CD4-positive, CD25-positive, alpha-beta regulatory T cell (primary cell): ENCODE measurements at regions not wholly inside any gene's neighbourhood (a gene's known extent, or its start where the extent isn't known, plus 50 kb on each side); places are given as distances from the start of the nearest gene placed in this dataset.
"Not testable (repeated sequence)": the region's sequence is repeated elsewhere in the genome, so short reads cannot be mapped to it uniquely, and the experiment has no call there.

Experiments used
- ATAC-seq, 2 donors: fragments of 150-1000 bp; cut with Tn5 transposase; one replicate each; pipeline ENCODE4 v1.10.0; 2021; ENCODE audit warnings: low read depth in 2 of 2, moderate number of reproducible peaks in 2 of 2, moderate library complexity in 1 of 2
- DNase-seq, 3 donors: peaks; one replicate each; pipeline versions ENCODE4 v3.0.0 to v3.0.0-alpha.2; 2012 to 2022; ENCODE audit warnings: mixed read lengths in 1 of 3
- H3K27ac ChIP-seq: one replicate; pipeline ENCODE4 v1.7.0; 2013; ENCODE audit warnings: mild to moderate bottlenecking, low read length; ENCODE audit not compliant: insufficient read depth, poor library complexity, severe bottlenecking
- H3K27me3 ChIP-seq: one replicate; pipeline ENCODE4 v1.7.0; 2013; ENCODE audit warnings: low read length; ENCODE audit not compliant: control insufficient read depth, insufficient read depth
- H3K36me3 ChIP-seq: one replicate; pipeline ENCODE4 v1.7.0; 2013; ENCODE audit warnings: mild to moderate bottlenecking, low read length, moderate library complexity; ENCODE audit not compliant: control insufficient read depth, insufficient read depth
- H3K4me1 ChIP-seq: 2 replicates; pipeline ENCODE4 v1.7.0; 2013; ENCODE audit warnings: mild to moderate bottlenecking, low read length; ENCODE audit not compliant: insufficient read depth, control insufficient read depth, poor library complexity, severe bottlenecking
- H3K4me3 ChIP-seq: one replicate; pipeline ENCODE4 v1.7.0; 2013; ENCODE audit warnings: low read depth, mild to moderate bottlenecking, low read length, moderate library complexity
- H3K9me3 ChIP-seq, 2 experiments: 1 replicate in 1 of 2; 2 replicates in 1 of 2; pipeline ENCODE4 v1.7.0; 2013; ENCODE audit warnings: low read length in 2 of 2, mild to moderate bottlenecking in 1 of 2, moderate library complexity in 1 of 2; ENCODE audit not compliant: control insufficient read depth in 2 of 2
- H3K27ac Mint-ChIP-seq, 3 donors: one replicate each; pipeline ENCODE4 v1.8.0; 2020 to 2022; ENCODE audit warnings: mild to moderate bottlenecking in 3 of 3, mixed read lengths in 3 of 3, moderate library complexity in 2 of 3
- H3K27me3 Mint-ChIP-seq: one replicate; pipeline ENCODE4 v1.8.0; 2022; ENCODE audit warnings: mild to moderate bottlenecking, mixed read lengths
- H3K36me3 Mint-ChIP-seq: one replicate; pipeline ENCODE4 v1.8.0; 2020; ENCODE audit warnings: mixed read lengths
- H3K4me1 Mint-ChIP-seq, 4 donors: one replicate each; pipeline ENCODE4 v1.8.0; 2020 to 2022; ENCODE audit warnings: mixed read lengths in 4 of 4, mild to moderate bottlenecking in 1 of 4
- H3K4me3 Mint-ChIP-seq, 4 donors: one replicate each; pipeline ENCODE4 v1.8.0; 2020 to 2022; ENCODE audit warnings: mild to moderate bottlenecking in 4 of 4, mixed read lengths in 4 of 4, moderate library complexity in 3 of 4
- H3K9me3 Mint-ChIP-seq, 7 donors: one replicate each; pipeline ENCODE4 v1.8.0; 2020 to 2022; ENCODE audit warnings: mixed read lengths in 7 of 7, mild to moderate bottlenecking in 3 of 7, moderate library complexity in 2 of 7

- Mint-ChIP-seq H3K4me1 (peaks cover 0 to 18% (median 6%) of the 10 kb centered on the region in 4 donors), H3K4me3 (peak overlapping the region in 2 of 4 donors; percentile 11 to 36), H3K27me3 (peaks cover 9% of the 10 kb centered on the region), H3K9me3 (peaks cover 2 to 14% (median 7%) of the 10 kb centered on the region in 7 donors), H3K27ac (peak overlapping the region in 1 of 3 donors; percentile 47), H3K36me3 (peaks cover 7% of the 10 kb centered on the region)
- Histone ChIP-seq H3K27me3 (no peaks in the 10 kb centered on the region), H3K36me3 (no peaks in the 10 kb centered on the region), H3K4me1 (no peaks in the 10 kb centered on the region), H3K27ac (no peak overlapping the region), H3K4me3 (no peak overlapping the region), H3K9me3 (peaks cover 7 to 11% of the 10 kb centered on the region in 2 experiments)
- no peak for ATAC-seq
- no peak for DNase-seq
These were observed 278.6 kb upstream of the KLF3 start for GRCh38 chr4:38385093-38386004.

- ATAC-seq (no peak), DNase-seq (no peak)
- Histone ChIP-seq H3K4me1 (no peaks in the 10 kb centered on the region), H3K27me3 (no peaks in the 10 kb centered on the region), H3K27ac (no peak overlapping the region), H3K9me3 (peaks cover 7 to 18% of the 10 kb centered on the region in 2 experiments), H3K4me3 (no peak overlapping the region), H3K36me3 (no peaks in the 10 kb centered on the region)
- Mint-ChIP-seq H3K27ac (peak overlapping the region in 1 of 3 donors; percentile 47), H3K36me3 (peaks cover 11% of the 10 kb centered on the region), H3K4me3 (no peak overlapping the region), H3K4me1 (peaks cover 0 to 18% (median 6%) of the 10 kb centered on the region in 4 donors), H3K9me3 (peaks cover 2 to 20% (median 7%) of the 10 kb centered on the region in 7 donors), H3K27me3 (peaks cover 7% of the 10 kb centered on the region)
These were observed 277.9 kb upstream of the KLF3 start for GRCh38 chr4:38386005-38386551.

GRCh38 chr4:38386654-38387188, 277.3 kb upstream of the KLF3 start:
- Mint-ChIP-seq H3K27me3 (peaks cover 2% of the 10 kb centered on the region), H3K4me1 (peaks cover 0 to 18% (median 6%) of the 10 kb centered on the region in 4 donors), H3K27ac (no peak overlapping the region), H3K9me3 (peaks cover 5 to 26% (median 11%) of the 10 kb centered on the region in 7 donors), H3K36me3 (peaks cover 13% of the 10 kb centered on the region), H3K4me3 (no peak overlapping the region)
- Histone ChIP-seq H3K4me3 (no peak overlapping the region), H3K4me1 (no peaks in the 10 kb centered on the region), H3K9me3 (peaks cover 8 to 25% of the 10 kb centered on the region in 2 experiments), H3K27ac (no peak overlapping the region), H3K27me3 (no peaks in the 10 kb centered on the region), H3K36me3 (no peaks in the 10 kb centered on the region)
- DNase-seq (no peak), ATAC-seq (no peak)

- H3K4me3 Mint-ChIP-seq: no peak overlapping the region
- no peaks in the 10 kb centered on the region for H3K4me1 ChIP-seq
- peaks cover 0 to 18% (median 6%) of the 10 kb centered on the region in 4 donors for H3K4me1 Mint-ChIP-seq
- peaks cover 13 to 31% of the 10 kb centered on the region in 2 experiments for H3K9me3 ChIP-seq
- H3K36me3 Mint-ChIP-seq: peaks cover 15% of the 10 kb centered on the region
- no peak overlapping the region for H3K4me3 ChIP-seq
- H3K27me3 ChIP-seq: no peaks in the 10 kb centered on the region
- peaks cover 4% of the 10 kb centered on the region for H3K27me3 Mint-ChIP-seq
- H3K27ac Mint-ChIP-seq: no peak overlapping the region
- no peak overlapping the region for H3K27ac ChIP-seq
- no peak for ATAC-seq
- peaks cover 5 to 32% (median 15%) of the 10 kb centered on the region in 7 donors for H3K9me3 Mint-ChIP-seq
- no peaks in the 10 kb centered on the region for H3K36me3 ChIP-seq
- no peak for DNase-seq
These were observed 276.7 kb upstream of the KLF3 start for GRCh38 chr4:38387348-38387747.

GRCh38 chr4:38387819-38388218, 276.2 kb upstream of the KLF3 start:
- ATAC-seq: no peak
- Mint-ChIP-seq H3K36me3 (peaks cover 15% of the 10 kb centered on the region), H3K27ac (no peak overlapping the region), H3K9me3 (peaks cover 5 to 33% (median 15%) of the 10 kb centered on the region in 7 donors), H3K4me1 (peaks cover 0 to 18% (median 6%) of the 10 kb centered on the region in 4 donors), H3K4me3 (no peak overlapping the region), H3K27me3 (peaks cover 4% of the 10 kb centered on the region)
- no peak for DNase-seq
- Histone ChIP-seq H3K4me3 (no peak overlapping the region), H3K27ac (no peak overlapping the region), H3K27me3 (no peaks in the 10 kb centered on the region), H3K36me3 (no peaks in the 10 kb centered on the region), H3K9me3 (peaks cover 15 to 36% of the 10 kb centered on the region in 2 experiments), H3K4me1 (no peaks in the 10 kb centered on the region)

- not testable (repeated sequence) for H3K27ac Mint-ChIP-seq, H3K27me3 ChIP-seq, H3K27ac ChIP-seq, ATAC-seq, DNase-seq, H3K4me3 Mint-ChIP-seq, H3K4me3 ChIP-seq, H3K4me1 ChIP-seq, H3K27me3 Mint-ChIP-seq, H3K36me3 ChIP-seq
- peaks cover 15 to 36% of the 10 kb centered on the region in 2 experiments for H3K9me3 ChIP-seq
- peaks cover 5 to 35% (median 15%) of the 10 kb centered on the region in 7 donors for H3K9me3 Mint-ChIP-seq
- H3K36me3 Mint-ChIP-seq: peaks cover 15% of the 10 kb centered on the region
- peaks cover 0 to 17% (median 6%) of the 10 kb centered on the region in 4 donors for H3K4me1 Mint-ChIP-seq
These were observed 275.1 kb upstream of the KLF3 start for GRCh38 chr4:38388907-38389306.

GRCh38 chr4:38390969-38391545, 272.9 kb upstream of the KLF3 start:
- no peak for ATAC-seq
- peaks cover 0 to 7% (median 3%) of the 10 kb centered on the region in 4 donors for H3K4me1 Mint-ChIP-seq
- Histone ChIP-seq H3K36me3 (no peaks in the 10 kb centered on the region), H3K27me3 (no peaks in the 10 kb centered on the region), H3K27ac (no peak overlapping the region), H3K9me3 (peaks cover 15 to 36% of the 10 kb centered on the region in 2 experiments), H3K4me3 (no peak overlapping the region), H3K4me1 (no peaks in the 10 kb centered on the region)
- H3K9me3 Mint-ChIP-seq: peaks cover 5 to 35% (median 15%) of the 10 kb centered on the region in 7 donors
- no peak overlapping the region for H3K4me3 Mint-ChIP-seq
- peaks cover 15% of the 10 kb centered on the region for H3K36me3 Mint-ChIP-seq
- no peak for DNase-seq
- H3K27ac Mint-ChIP-seq: no peak overlapping the region
- peaks cover 8% of the 10 kb centered on the region for H3K27me3 Mint-ChIP-seq
